ENCODE measurements at regions not wholly inside any gene's neighbourhood (a gene's known extent, or its start where the extent isn't known, plus 50 kb on each side); places are given as distances from the start of the nearest gene placed in this dataset.

GRCh38 chr12:94070520-94070919 lies 77.9 kb upstream of the PLXNC1 start (continued):
- no peak for TF ChIP-seq CHD7 (IDR thresholded peaks at IDR 0.05; ENCODE audit: low read depth, low read length)
- TF ChIP-seq, protein P1, sequence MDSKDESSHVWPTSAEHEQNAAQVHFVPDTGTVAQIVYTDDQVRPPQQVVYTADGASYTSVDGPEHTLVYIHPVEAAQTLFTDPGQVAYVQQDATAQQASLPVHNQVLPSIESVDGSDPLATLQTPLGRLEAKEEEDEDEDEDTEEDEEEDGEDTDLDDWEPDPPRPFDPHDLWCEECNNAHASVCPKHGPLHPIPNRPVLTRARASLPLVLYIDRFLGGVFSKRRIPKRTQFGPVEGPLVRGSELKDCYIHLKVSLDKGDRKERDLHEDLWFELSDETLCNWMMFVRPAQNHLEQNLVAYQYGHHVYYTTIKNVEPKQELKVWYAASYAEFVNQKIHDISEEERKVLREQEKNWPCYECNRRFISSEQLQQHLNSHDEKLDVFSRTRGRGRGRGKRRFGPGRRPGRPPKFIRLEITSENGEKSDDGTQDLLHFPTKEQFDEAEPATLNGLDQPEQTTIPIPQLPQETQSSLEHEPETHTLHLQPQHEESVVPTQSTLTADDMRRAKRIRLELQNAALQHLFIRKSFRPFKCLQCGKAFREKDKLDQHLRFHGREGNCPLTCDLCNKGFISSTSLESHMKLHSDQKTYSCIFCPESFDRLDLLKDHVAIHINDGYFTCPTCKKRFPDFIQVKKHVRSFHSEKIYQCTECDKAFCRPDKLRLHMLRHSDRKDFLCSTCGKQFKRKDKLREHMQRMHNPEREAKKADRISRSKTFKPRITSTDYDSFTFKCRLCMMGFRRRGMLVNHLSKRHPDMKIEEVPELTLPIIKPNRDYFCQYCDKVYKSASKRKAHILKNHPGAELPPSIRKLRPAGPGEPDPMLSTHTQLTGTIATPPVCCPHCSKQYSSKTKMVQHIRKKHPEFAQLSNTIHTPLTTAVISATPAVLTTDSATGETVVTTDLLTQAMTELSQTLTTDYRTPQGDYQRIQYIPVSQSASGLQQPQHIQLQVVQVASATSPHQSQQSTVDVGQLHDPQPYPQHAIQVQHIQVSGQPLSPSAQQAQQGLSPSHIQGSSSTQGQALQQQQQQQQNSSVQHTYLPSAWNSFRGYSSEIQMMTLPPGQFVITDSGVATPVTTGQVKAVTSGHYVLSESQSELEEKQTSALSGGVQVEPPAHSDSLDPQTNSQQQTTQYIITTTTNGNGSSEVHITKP (IDR thresholded peaks at IDR 0.05; ENCODE audit: partially characterized antibody): no peak
- TF ChIP-seq BACH1 (tag; IDR thresholded peaks at IDR 0.05): no peak
- TF ChIP-seq ZNF143 (CRISPR knock-in tag; IDR thresholded peaks at IDR 0.05): no peak
- no peak for TF ChIP-seq EP400 (IDR thresholded peaks at IDR 0.05)
- TF ChIP-seq ZNF766 (CRISPR knock-in tag; conservative IDR thresholded peaks at IDR 0.05): no peak
- TF ChIP-seq, protein P2, sequence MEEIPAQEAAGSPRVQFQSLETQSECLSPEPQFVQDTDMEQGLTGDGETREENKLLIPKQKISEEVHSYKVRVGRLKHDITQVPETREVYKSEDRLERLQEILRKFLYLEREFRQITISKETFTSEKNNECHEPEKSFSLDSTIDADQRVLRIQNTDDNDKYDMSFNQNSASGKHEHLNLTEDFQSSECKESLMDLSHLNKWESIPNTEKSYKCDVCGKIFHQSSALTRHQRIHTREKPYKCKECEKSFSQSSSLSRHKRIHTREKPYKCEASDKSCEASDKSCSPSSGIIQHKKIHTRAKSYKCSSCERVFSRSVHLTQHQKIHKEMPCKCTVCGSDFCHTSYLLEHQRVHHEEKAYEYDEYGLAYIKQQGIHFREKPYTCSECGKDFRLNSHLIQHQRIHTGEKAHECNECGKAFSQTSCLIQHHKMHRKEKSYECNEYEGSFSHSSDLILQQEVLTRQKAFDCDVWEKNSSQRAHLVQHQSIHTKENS (CRISPR knock-in tag; IDR thresholded peaks at IDR 0.05): no peak

Data from K562 (cell line).